ENCODE measurements at regions not wholly inside any gene's neighbourhood (a gene's known extent, or its start where the extent isn't known, plus 50 kb on each side); places are given as distances from the start of the nearest gene placed in this dataset.

DNA sequence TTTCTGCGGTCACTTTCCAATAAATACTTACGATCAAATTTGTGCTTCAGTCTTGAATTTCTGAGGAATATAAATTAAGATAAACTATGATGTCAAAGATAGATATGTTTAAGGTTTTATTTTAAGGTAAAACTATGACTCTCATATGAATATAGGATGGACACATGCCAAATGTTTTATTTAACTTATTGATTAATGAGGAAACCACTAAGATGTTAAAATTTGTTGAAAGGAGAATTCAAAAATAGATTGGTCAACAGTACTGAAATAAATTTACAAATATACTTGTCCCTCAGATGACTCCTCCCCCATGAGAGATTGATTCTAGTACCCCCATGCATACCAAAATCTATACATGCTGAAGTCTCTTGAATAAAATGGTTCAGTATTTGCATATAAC lies 319.7 kb upstream of the KCNH8 start:
- TF ChIP-seq, protein P1, sequence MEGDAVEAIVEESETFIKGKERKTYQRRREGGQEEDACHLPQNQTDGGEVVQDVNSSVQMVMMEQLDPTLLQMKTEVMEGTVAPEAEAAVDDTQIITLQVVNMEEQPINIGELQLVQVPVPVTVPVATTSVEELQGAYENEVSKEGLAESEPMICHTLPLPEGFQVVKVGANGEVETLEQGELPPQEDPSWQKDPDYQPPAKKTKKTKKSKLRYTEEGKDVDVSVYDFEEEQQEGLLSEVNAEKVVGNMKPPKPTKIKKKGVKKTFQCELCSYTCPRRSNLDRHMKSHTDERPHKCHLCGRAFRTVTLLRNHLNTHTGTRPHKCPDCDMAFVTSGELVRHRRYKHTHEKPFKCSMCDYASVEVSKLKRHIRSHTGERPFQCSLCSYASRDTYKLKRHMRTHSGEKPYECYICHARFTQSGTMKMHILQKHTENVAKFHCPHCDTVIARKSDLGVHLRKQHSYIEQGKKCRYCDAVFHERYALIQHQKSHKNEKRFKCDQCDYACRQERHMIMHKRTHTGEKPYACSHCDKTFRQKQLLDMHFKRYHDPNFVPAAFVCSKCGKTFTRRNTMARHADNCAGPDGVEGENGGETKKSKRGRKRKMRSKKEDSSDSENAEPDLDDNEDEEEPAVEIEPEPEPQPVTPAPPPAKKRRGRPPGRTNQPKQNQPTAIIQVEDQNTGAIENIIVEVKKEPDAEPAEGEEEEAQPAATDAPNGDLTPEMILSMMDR (IDR thresholded peaks at IDR 0.05; ENCODE audit: borderline replicate concordance, insufficient read depth, low read depth, low read length): no peak
- no peak overlapping the region for H3K4me3 ChIP-seq (ENCODE audit: low read depth, low read length)

DNA sequence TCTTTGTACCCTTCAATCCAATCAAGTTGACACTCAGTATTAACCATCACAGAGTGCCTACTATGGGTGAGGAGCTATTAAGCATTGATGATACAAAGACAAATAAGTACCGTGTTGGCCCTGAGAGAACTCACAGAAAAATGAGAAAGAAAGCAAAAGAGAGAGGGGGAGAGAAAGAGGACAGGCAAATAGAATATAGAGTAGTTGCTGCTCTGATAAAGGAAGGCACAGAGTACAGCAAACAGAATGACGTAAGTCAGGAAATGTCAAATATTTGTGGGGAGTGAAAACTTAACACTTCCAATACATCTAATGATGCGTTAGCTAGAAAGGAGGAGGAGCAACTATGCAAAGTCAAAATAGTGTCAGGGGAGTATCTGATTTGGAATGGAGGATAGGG lies 320.6 kb upstream of the KCNH8 start:
- TF ChIP-seq, protein P1 (IDR thresholded peaks at IDR 0.05; ENCODE audit: borderline replicate concordance, insufficient read depth, low read depth, low read length): no peak

DNA sequence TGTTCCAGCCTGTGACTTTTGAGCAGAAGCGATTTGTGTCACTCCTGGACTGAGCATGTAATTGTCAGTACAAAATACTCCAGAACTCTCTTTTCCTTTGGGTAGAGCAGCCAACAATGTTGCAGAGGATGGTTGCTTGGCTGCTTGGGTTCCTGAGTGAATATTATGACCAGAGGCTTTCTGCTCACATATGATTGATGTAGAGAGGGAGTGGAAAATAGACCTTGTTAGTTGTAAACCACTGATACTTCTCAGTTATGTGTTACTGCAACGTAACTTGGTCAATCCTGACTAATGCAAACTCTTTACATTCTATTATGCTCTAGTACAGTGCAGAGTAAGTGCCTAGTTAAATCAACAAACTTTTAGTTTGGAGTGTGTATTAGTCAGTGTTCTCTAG lies 322.6 kb upstream of the KCNH8 start:
- no peak overlapping the region for H3K4me3 ChIP-seq (ENCODE audit: low read depth, low read length)
- TF ChIP-seq, protein P1 (IDR thresholded peaks at IDR 0.05; ENCODE audit: borderline replicate concordance, insufficient read depth, low read depth, low read length): no peak

More for the DNA sequence above, 320.6 kb upstream of the KCNH8 start:
- no peak overlapping the region for H3K4me3 ChIP-seq (ENCODE audit: low read depth, low read length)

DNA sequence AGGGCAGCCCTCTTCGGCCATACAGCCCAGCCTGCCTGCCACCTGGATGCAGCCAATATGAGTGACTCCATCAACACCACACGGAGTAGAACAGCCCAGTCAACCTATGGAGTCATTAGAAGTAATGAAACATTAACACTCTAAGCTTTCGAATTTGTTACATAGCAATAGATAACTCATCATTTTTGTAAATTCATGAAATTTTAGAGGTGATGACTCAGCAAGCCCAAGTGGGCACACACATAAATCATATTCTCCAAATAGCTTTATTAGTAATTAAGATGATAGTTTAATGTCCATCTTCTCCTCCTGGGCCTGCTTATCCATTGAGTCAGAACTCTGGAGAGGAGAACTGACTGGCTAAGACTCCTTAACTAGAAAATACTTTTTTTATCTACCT lies 335.0 kb upstream of the KCNH8 start:
- no peak overlapping the region for H3K4me3 ChIP-seq (ENCODE audit: low read depth, low read length)
- TF ChIP-seq, protein P1 (IDR thresholded peaks at IDR 0.05; ENCODE audit: borderline replicate concordance, insufficient read depth, low read depth, low read length): no peak

DNA sequence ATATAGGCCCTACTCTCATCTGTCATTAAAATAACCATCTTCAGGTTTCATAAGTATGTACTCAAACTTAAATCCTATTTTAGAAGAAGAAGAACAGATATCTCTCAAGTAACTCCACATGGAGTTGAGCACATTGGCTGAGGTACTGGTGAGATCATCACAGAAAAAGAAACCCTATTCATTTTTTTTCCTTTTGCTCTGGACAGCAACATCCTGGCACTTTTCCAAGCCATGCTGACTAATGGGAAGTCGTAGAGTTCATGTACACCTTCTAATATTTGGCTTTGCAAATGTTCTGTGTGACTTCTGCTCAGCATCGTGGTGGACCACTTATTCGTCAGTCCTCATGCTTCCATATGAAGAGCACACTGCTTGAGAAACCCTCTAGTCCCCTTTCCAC lies 336.0 kb upstream of the KCNH8 start:
- H3K4me3 ChIP-seq (ENCODE audit: low read depth, low read length): no peak overlapping the region
- TF ChIP-seq, protein P1 (IDR thresholded peaks at IDR 0.05; ENCODE audit: borderline replicate concordance, insufficient read depth, low read depth, low read length): no peak

DNA sequence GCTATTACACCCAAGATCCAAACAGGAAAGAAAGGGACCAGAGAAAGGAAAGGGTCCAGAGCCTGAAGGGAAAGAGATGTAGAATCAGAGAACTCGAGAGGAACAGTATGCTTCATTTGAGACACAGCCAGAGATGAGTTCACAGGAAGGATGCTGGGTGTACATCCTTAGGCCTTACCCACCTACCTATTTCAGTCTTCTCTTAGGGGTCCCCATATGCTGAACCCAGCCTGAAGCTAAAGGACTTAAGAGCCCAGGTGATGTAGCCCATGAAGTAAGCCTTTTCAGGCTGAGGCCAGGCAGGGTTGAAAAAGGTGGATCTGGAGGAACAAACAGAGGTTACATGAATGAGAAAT lies 338.0 kb upstream of the KCNH8 start:
- TF ChIP-seq, protein P1 (IDR thresholded peaks at IDR 0.05; ENCODE audit: borderline replicate concordance, insufficient read depth, low read depth, low read length): no peak

DNA sequence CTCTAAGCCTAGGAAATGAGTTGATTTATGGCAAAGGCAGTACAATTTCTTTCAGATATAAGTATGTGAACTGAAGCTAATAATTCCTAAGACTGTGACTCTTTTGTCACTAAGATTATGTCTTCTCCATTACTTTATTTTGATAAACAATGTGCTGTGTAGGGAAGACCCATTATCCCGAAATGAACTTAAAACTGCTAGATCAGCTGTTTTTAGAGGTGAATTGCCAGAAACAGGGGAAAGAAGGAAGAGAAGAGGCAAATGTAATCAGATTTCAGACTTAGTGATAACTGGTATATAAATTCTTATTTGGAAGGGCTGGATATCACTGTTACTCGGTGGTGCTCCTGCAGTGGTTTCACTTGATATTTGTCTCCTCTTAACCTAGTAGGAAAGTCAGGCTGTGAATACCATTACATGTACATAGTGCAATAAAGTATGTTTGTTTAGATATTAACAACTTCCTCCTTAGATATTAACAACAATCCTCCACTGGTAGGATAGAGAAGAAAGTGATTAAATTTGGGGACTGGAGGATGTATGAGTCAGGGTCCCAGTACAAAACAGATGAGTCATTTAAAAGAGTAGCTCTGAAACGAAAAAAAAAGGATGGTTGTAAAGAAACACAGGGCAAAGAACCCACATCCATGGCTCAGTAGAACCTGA lies 338.5 kb upstream of the KCNH8 start:
- no peak overlapping the region for H3K4me3 ChIP-seq (ENCODE audit: low read depth, low read length)
- TF ChIP-seq, protein P1 (IDR thresholded peaks at IDR 0.05; ENCODE audit: borderline replicate concordance, insufficient read depth, low read depth, low read length): no peak

More for the DNA sequence above, 338.0 kb upstream of the KCNH8 start:
- no peak overlapping the region for H3K4me3 ChIP-seq (ENCODE audit: low read depth, low read length)
